H9 (cell line): ENCODE measurements at regions not wholly inside any gene's neighbourhood (a gene's known extent, or its start where the extent isn't known, plus 50 kb on each side); places are given as distances from the start of the nearest gene placed in this dataset.

Experiments
- DNase-seq: peaks from one replicate; pipeline ENCODE4 v3.0.0-alpha.2; 2017
- H2AFZ ChIP-seq: one replicate; pipeline ENCODE4 v1.6.1; 2013; ENCODE audit warnings: mild to moderate bottlenecking, low read length, control low read depth, moderate library complexity
- H2AK5ac ChIP-seq: 2 replicates; pipeline ENCODE4 v1.6.1; 2013; ENCODE audit warnings: low read length, control low read depth, mixed read lengths; ENCODE audit not compliant: insufficient read length
- H2BK120ac ChIP-seq: one replicate; pipeline ENCODE4 v1.6.1; 2013; ENCODE audit warnings: low read depth, mild to moderate bottlenecking, low read length, control low read depth, inconsistent platforms; ENCODE audit not compliant: poor library complexity, severe bottlenecking
- H2BK12ac ChIP-seq: 2 replicates; pipeline ENCODE4 v1.6.1; 2013; ENCODE audit warnings: low read length, control low read depth, mixed read lengths, low read depth; ENCODE audit not compliant: insufficient read length
- H2BK15ac ChIP-seq: 2 replicates; pipeline ENCODE4 v1.6.1; 2013; ENCODE audit warnings: low read depth, low read length, control low read depth
- H2BK20ac ChIP-seq: one replicate; pipeline ENCODE4 v1.6.1; 2013; ENCODE audit warnings: low read depth, mild to moderate bottlenecking, low read length, control low read depth, inconsistent platforms; ENCODE audit not compliant: poor library complexity, severe bottlenecking
- H2BK5ac ChIP-seq: 2 replicates; pipeline ENCODE4 v1.6.1; 2013; ENCODE audit warnings: low read length, control low read depth, mixed read lengths; ENCODE audit not compliant: insufficient read length
- H3K14ac ChIP-seq: 2 replicates; pipeline ENCODE4 v1.6.1; 2013; ENCODE audit warnings: low read length, control low read depth; ENCODE audit not compliant: insufficient read depth
- H3K18ac ChIP-seq: 2 replicates; pipeline ENCODE4 v1.6.1; 2013; ENCODE audit warnings: low read depth, mild to moderate bottlenecking, mixed read lengths, low read length, control low read depth; ENCODE audit not compliant: insufficient read length
- H3K23ac ChIP-seq: 2 replicates; pipeline ENCODE4 v1.6.1; 2013; ENCODE audit warnings: low read length, control low read depth, mixed read lengths, low read depth; ENCODE audit not compliant: insufficient read length
- H3K23me2 ChIP-seq: 2 replicates; pipeline ENCODE4 v1.6.1; 2013; ENCODE audit warnings: low read depth, mild to moderate bottlenecking, mixed read lengths, low read length, control low read depth; ENCODE audit not compliant: insufficient read length, poor library complexity, severe bottlenecking
- H3K27ac ChIP-seq: 2 replicates; pipeline ENCODE4 v1.5.1; 2013; ENCODE audit warnings: low read length, control low read depth, mixed read lengths, low read depth; ENCODE audit not compliant: insufficient read length
- H3K27me3 ChIP-seq: 2 replicates; pipeline ENCODE4 v1.6.1; 2013; ENCODE audit warnings: low read length, control low read depth, inconsistent platforms; ENCODE audit not compliant: insufficient read depth
- H3K4ac ChIP-seq: 2 replicates; pipeline ENCODE4 v1.6.1; 2013; ENCODE audit warnings: low read depth, mild to moderate bottlenecking, control low read depth, inconsistent platforms, low read length, moderate library complexity
- H3K4me1 ChIP-seq: 2 replicates; pipeline ENCODE4 v1.6.1; 2013; ENCODE audit warnings: low read length, control low read depth, inconsistent platforms; ENCODE audit not compliant: insufficient read depth
- H3K4me2 ChIP-seq: 2 replicates; pipeline ENCODE4 v1.6.1; 2013; ENCODE audit warnings: low read length, control low read depth, mixed read lengths; ENCODE audit not compliant: insufficient read length, insufficient read depth
- H3K56ac ChIP-seq: 2 replicates; pipeline ENCODE4 v1.6.1; 2013; ENCODE audit warnings: low read depth, mild to moderate bottlenecking, mixed read lengths, low read length, control low read depth; ENCODE audit not compliant: insufficient read length
- H3K79me1 ChIP-seq: 2 replicates; pipeline ENCODE4 v1.6.1; 2013; ENCODE audit warnings: low read depth, mild to moderate bottlenecking, moderate library complexity, low read length, control low read depth, inconsistent platforms; ENCODE audit not compliant: insufficient read depth, poor library complexity, severe bottlenecking
- H3K79me2 ChIP-seq: 2 replicates; pipeline ENCODE4 v1.6.1; 2013; ENCODE audit warnings: low read length, control low read depth, inconsistent platforms; ENCODE audit not compliant: insufficient read depth
- H3K9ac ChIP-seq: 2 replicates; pipeline ENCODE4 v1.6.1; 2013; ENCODE audit warnings: low read length, control low read depth, mixed read lengths; ENCODE audit not compliant: insufficient read length; ENCODE audit errors: extremely low read depth
- H3K9me3 ChIP-seq: one replicate; pipeline ENCODE4 v1.6.1; 2013; ENCODE audit warnings: low read depth, low read length, inconsistent platforms; ENCODE audit not compliant: control insufficient read depth
- H3T11ph ChIP-seq: one replicate; pipeline ENCODE4 v1.6.1; 2013; ENCODE audit warnings: mild to moderate bottlenecking, low read length, control low read depth, inconsistent platforms
- H4K20me1 ChIP-seq: one replicate; pipeline ENCODE4 v1.6.1; 2013; ENCODE audit not compliant: control insufficient read depth, insufficient read length, insufficient read depth
- H4K5ac ChIP-seq: 2 replicates; pipeline ENCODE4 v1.6.1; 2013; ENCODE audit warnings: low read depth, mild to moderate bottlenecking, mixed read lengths, low read length, control low read depth; ENCODE audit not compliant: insufficient read length
- H4K8ac ChIP-seq: replicated peaks from 2 replicates; pipeline ENCODE4 v1.6.1; 2013; ENCODE audit warnings: low read length, control low read depth, mixed read lengths, low read depth; ENCODE audit not compliant: insufficient read length
- H4K91ac ChIP-seq: 2 replicates; pipeline ENCODE4 v1.6.1; 2013; ENCODE audit warnings: low read depth, mild to moderate bottlenecking, moderate library complexity, mixed read lengths, low read length, control low read depth; ENCODE audit not compliant: insufficient read length
- H3K27ac Mint-ChIP-seq, 3 experiments: 2 replicates in 2 of 3; 3 replicates in 1 of 3; pipeline ENCODE4 v1.8.0; 2020 to 2021; ENCODE audit warnings: mixed read lengths in 3 of 3, mild to moderate bottlenecking in 1 of 3, moderate library complexity in 1 of 3
- H3K27me3 Mint-ChIP-seq: 2 replicates; pipeline ENCODE4 v1.8.0; 2021; ENCODE audit warnings: low read depth, mild to moderate bottlenecking, moderate library complexity, mixed read lengths
- H3K36me3 Mint-ChIP-seq, 3 experiments: 2 replicates in 2 of 3; 3 replicates in 1 of 3; pipeline ENCODE4 v1.8.0; 2020 to 2021; ENCODE audit warnings: low read depth in 3 of 3, mixed read lengths in 3 of 3; ENCODE audit not compliant: insufficient read depth in 1 of 3
- H3K4me1 Mint-ChIP-seq, 2 experiments: 2 replicates each; pipeline ENCODE4 v1.8.0; 2020; ENCODE audit warnings: mixed read lengths in 2 of 2
- H3K4me3 Mint-ChIP-seq, 2 experiments: 2 replicates in 1 of 2; 3 replicates in 1 of 2; pipeline ENCODE4 v1.8.0; 2020 to 2021; ENCODE audit warnings: mild to moderate bottlenecking in 2 of 2, mixed read lengths in 2 of 2, moderate library complexity in 1 of 2
- H3K9me3 Mint-ChIP-seq, 2 experiments: 2 replicates in 1 of 2; 3 replicates in 1 of 2; pipeline ENCODE4 v1.8.0; 2020; ENCODE audit warnings: mild to moderate bottlenecking in 2 of 2, mixed read lengths in 2 of 2, moderate library complexity in 1 of 2
- CTCF ChIP-seq: fragments of 200-600 bp; sonication (generic); conservative IDR thresholded peaks from 3 replicates; pipeline ENCODE4 v1.8.0; 2021; ENCODE audit warnings: antibody characterized with exemption, mild to moderate bottlenecking
- WGBS: extraction: QIAGEN DNeasy Blood & Tissue Kit; methylation state at CpG from one replicate; pipeline ENCODE4 v1.1.7; 2013; ENCODE audit warnings: missing lambda C conversion rate, low lambda C conversion rate, mixed read lengths; ENCODE audit not compliant: insufficient read length; ENCODE audit errors: extremely low coverage; 5-methylcytosine and 5-hydroxymethylcytosine counted together

- Mint-ChIP-seq H3K4me1 (peaks cover 0 to under 1% of the 10 kb centered on the region in 2 experiments; a peak in 1 of 4 replicates), H3K36me3 (no peaks in the 10 kb centered on the region), H3K27me3 (no peaks in the 10 kb centered on the region), H3K27ac (no peak overlapping the region), H3K9me3 (no peaks in the 10 kb centered on the region), H3K4me3 (no peak overlapping the region)
- Histone ChIP-seq H3K4me1 (no peaks in the 10 kb centered on the region), H4K5ac (no peak overlapping the region), H3K56ac (no peak overlapping the region), H3K23me2 (no peaks in the 10 kb centered on the region), H2BK5ac (no peak overlapping the region), H2AFZ (no peak overlapping the region), H3K79me2 (no peaks in the 10 kb centered on the region), H3T11ph (no peak overlapping the region), H3K4ac (no peak overlapping the region), H3K27me3 (no peaks in the 10 kb centered on the region), H4K8ac (no peak overlapping the region), H2BK12ac (no peak overlapping the region), H3K4me2 (no peak overlapping the region), H3K18ac (no peak overlapping the region), H4K20me1 (no peaks in the 10 kb centered on the region), H2BK20ac (no peak overlapping the region), H4K91ac (no peak overlapping the region), H2BK15ac (no peak overlapping the region), H3K79me1 (no peaks in the 10 kb centered on the region), H3K14ac (no peak overlapping the region), H3K9me3 (no peaks in the 10 kb centered on the region), H2AK5ac (no peak overlapping the region), H3K27ac (no peak overlapping the region), H3K23ac (no peak overlapping the region), H3K9ac (no peak overlapping the region), H2BK120ac (no peak overlapping the region)
- TF ChIP-seq CTCF, result no peak
- no CpG with 5 or more reads among the region's 1 CpG for WGBS
- no peak for DNase-seq
These were observed 576.4 kb downstream of the SLC6A15 start for GRCh38 chr12:84336231-84336630.
